Stimulated activated CD4-positive, alpha-beta T cell treated with anti-CD3 and anti-CD28 coated beads, TNF-alpha, amount 100 ng/mL, for 24 hours (primary cell): ENCODE measurements at regions not wholly inside any gene's neighbourhood (a gene's known extent, or its start where the extent isn't known, plus 50 kb on each side); places are given as distances from the start of the nearest gene placed in this dataset.
"Not testable (repeated sequence)": the region's sequence is repeated elsewhere in the genome, so short reads cannot be mapped to it uniquely, and the experiment has no call there.

ENCODE experiments used
- DNase-seq, 3 experiments: peaks; one replicate each; pipeline ENCODE4 v3.0.0-alpha.2; 2020; ENCODE audit warnings: low read depth in 3 of 3

GRCh38 chr21:28069450-28069923 lies 923.2 kb downstream of the LTN1 start:
- no peak for DNase-seq

DNA sequence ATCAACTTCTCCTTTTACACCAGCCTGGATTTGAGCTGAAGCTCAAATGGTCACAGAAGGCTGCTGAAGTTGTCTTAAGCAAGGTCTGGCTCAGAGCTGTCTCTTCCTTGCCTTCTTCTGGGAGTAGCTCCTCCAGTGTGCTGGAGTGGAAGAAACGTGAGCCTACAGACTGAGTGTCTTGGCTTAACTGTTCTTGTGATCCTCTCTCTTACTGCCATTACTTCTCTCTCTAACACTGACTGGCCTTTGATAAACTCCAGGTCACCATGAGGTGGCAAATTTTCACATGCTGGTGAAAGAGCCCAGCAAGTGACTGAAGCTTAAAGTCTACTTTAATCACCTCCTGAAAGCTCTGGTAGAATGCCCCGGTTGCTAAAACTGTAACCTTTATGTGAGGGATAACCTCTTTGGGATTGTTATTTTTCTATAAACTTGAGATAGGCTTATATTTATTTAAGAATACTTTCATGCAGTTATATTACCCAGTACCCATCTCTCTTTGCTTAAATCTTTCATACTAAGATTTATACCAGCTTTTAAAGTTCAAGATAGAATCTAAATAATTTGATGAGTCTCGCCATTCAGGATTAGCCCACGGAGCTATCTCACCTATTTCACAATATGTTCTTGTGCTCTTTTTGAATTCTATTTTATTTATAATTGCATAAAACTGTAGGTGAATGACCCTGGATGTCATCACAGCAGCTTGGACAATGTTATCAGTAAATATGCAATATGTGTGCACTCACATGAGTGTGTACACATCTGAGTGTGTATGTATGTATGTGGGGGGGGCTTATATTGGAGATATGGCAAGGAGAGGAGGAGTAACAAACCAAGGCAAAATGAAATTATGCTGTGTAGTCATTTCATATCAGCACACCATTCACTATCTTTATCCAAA lies 924.0 kb downstream of the LTN1 start:
- DNase-seq: no peak

GRCh38 chr21:28066596-28067387 lies 925.9 kb downstream of the LTN1 start:
- no peak for DNase-seq

DNA sequence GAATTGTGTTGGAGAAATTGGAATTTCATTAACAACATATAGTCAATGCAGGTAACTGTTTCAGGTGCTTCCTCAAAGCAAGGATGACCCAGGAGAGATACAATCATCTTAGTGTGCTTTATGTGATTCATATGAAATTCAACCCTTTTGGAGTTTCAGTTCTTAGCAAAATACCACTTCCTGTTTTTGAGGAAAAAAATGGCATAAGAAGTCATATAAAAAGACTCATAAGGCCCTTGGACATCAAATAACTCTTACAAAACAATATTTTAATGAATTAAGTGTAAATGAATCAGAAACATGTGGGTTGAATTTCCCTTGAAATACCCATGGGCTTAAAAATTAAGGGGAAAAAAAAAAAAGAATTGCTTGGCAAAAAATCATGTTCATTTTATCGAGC lies 926.6 kb downstream of the LTN1 start:
- no peak for DNase-seq

- DNase-seq: no peak
Measured at GRCh38 chr21:28063241-28064216, 929.1 kb downstream of the LTN1 start.

DNA sequence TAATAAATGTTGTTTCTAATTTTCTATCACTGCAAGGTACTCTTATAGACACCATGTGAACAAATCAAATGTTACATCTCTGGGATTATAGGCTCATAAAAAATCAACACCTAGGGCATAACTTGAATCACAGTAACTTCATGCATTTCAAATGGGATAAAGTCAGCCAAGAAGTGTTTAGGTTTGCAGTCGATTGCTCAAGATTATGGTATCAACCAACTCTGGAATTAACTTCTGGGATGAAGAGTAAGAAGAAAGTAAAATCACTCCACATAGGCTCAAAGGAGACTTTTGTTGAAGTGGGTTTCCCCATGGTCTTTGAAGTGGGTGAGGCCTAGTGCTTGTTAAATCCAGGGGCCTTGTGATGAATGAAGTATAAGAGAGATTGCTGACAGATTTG lies 939.7 kb downstream of the LTN1 start:
- not testable (repeated sequence) for DNase-seq

- not testable (repeated sequence) for DNase-seq
Measured at GRCh38 chr21:28051649-28052048, 941.0 kb downstream of the LTN1 start.

GRCh38 chr21:28035692-28036091 lies 957.0 kb downstream of the LTN1 start:
- DNase-seq: not testable (repeated sequence)

- not testable (repeated sequence) for DNase-seq
Measured at GRCh38 chr21:28034916-28035315, 957.8 kb downstream of the LTN1 start.

GRCh38 chr21:28034334-28034733 lies 958.3 kb downstream of the LTN1 start:
- not testable (repeated sequence) for DNase-seq

DNA sequence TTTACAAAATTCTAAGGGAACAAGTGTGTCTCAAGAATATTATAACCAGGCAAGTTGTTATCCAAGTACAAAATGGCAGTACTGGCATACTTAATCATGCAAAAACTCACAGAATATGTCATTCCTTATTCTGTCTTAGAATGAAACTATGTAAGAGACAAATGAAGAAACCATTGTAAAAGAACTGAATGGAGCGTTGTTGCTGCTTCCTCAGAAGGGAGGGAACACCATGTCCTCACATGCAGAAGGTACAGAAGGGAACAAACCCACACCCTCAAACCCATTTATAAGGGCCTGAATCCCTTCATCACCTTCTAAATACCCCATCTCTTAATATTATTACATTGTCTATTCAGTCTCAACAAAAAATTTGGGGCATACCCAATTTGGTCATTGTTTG lies 960.0 kb downstream of the LTN1 start:
- DNase-seq: not testable (repeated sequence)

GRCh38 chr21:28031066-28031465 lies 961.6 kb downstream of the LTN1 start:
- DNase-seq: not testable (repeated sequence)

DNA sequence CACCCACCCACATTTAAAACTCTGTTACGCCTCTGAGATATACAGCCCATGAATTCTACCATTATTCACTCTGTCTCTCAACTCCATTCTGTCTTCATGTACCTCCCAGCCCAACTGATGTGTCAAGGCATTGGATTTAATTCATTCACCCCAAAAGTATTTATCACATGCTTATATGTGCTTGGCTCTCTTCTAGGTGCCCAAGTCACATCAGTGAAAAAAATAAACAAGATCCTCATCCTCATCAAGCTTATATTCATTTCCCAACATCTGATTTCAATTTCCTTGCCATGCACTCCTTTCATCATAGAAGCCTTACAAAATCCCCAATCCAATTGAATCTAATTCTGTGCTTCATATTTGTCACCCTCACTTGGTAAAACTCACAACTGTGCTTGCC lies 967.6 kb downstream of the LTN1 start:
- DNase-seq: no peak

DNA sequence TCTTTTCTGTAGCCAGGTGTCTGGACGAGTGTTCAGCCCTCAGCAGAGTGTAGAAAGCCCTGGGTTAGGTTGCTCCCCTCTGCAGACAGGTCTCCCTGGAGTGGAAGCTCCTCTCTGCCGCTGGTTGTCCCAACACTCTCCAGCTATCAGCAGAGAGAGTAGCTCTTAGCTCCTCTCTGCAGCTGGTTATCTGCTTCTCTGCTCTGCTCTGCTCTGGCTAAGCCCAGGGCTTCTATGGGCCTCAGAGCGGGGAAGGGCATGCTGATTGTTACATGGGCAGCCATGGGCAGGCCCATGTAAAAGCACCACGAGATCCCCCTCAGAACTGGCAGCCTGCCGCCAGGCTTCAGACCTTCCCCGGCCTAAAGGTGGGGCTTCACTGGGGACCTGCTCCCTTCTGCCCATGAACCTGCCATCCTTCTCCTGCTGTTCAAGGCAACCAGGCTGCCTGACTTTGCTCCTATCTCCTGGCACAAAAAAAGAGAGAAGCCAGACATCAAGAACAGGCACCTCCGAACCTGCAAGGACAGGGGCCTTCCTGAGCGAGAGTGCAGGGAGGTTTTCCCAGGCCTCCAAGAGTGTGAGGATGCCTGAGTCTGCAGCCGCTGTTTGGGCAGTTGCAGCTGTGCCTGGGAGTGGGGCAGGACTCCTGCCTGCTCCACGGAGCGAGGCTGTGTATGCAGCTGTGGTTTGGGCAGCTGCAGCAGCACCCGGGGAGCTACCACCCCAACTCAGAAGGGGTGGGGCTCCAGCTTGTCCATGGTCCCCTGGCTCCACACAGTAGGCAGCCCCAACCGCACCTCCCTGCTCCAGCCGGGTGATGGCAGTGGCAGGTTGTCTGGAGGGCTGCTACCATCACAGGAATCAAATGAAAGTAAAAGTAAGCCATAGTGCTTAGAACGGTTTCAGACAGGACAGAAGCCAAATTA lies 973.7 kb downstream of the LTN1 start:
- DNase-seq: no peak

DNA sequence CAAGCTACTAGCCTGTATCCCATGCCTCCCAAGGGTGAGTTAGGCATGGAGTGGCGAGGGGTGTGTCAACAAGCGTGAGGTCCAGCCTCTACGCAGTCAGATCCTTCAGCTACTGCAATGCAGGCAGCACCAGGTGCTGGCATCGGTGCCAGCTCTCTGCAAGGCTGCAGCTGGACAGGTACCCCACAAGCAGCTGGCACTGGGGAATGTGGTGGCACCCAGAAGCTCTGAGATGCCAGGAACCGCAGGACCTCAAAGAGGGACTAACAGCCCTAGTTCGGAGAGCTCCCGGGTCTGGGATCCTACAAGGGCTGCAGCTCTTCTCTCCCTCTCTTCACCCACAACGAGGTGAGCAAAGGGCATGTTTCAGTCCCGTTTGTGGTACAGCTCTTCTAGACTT lies 974.5 kb downstream of the LTN1 start:
- DNase-seq: no peak

DNA sequence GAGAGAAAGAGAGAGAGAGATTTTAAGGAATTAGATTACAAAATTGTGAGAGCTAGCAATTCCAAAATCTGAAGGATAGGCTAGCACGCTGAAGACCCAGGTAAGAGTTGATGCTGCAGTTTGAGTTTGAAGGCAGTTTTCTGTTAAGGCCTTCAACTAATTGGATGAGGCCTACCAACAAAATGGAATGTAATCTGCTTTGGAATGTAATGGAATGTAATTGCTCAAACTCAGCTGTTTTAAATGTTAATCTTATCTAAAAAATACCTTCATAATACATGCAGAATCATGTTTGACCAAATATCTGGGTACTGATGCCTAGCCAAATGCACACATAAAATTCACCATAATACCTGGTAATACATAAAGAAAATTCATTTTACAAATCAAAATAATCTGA lies 976.1 kb downstream of the LTN1 start:
- DNase-seq: no peak

DNA sequence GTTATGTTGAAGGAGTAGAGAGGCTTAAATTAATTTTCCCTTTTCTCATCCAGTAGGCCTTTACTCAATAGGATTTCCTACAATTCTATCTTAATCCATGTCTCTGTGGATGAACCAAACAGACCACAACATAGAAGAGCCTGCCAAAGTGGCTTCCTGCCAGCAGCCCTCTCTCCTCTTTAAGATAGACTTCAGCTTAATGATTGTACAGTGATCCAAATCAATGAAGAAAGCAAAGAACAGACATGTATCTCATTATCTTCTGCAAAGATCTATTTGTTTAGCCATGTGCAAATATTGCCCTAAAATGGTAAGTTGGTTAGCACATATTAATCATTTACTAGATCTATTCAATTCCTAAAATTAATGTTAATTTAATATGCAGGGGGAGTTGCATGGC lies 979.6 kb downstream of the LTN1 start:
- DNase-seq: not testable (repeated sequence)

- DNase-seq: not testable (repeated sequence)
Measured at GRCh38 chr21:28011970-28012369, 980.7 kb downstream of the LTN1 start.

DNA sequence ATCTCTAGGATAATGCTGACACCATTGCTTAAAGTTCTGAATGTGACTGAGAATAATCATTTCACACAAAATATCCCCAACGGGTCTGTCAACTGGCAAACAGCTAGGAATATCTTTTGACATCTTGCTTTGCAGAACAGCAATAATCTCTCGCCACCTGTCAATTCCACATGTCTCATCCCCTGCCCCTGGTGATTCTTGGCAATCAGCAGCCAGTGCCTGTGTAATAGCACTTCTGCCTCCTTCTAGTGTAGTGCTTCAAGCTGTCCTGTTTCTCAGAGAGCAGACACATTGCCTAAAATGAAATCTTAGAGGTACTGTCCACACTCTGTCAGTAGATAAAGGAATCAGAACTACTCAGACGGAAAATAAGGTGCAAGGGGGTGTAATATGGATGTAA lies 984.4 kb downstream of the LTN1 start:
- not testable (repeated sequence) for DNase-seq

- DNase-seq: not testable (repeated sequence)
Measured at GRCh38 chr21:28003627-28004026, 989.0 kb downstream of the LTN1 start.
